DND-41 (cell line): ENCODE measurements at regions not wholly inside any gene's neighbourhood (a gene's known extent, or its start where the extent isn't known, plus 50 kb on each side); places are given as distances from the start of the nearest gene placed in this dataset.

Source experiments
- CTCF ChIP-seq: IDR thresholded peaks from 2 replicates; pipeline ENCODE4 v1.5.1; 2012; ENCODE audit warnings: borderline replicate concordance, low read length, moderate library complexity, mild to moderate bottlenecking; ENCODE audit not compliant: poor library complexity, severe bottlenecking; ENCODE audit errors: extremely low read depth
- EZH2 ChIP-seq: IDR thresholded peaks from 3 replicates; pipeline ENCODE4 v1.6.1; 2012; ENCODE audit warnings: borderline replicate concordance, low read depth, mild to moderate bottlenecking, moderate library complexity, low read length, inconsistent platforms; ENCODE audit not compliant: severe bottlenecking

DNA sequence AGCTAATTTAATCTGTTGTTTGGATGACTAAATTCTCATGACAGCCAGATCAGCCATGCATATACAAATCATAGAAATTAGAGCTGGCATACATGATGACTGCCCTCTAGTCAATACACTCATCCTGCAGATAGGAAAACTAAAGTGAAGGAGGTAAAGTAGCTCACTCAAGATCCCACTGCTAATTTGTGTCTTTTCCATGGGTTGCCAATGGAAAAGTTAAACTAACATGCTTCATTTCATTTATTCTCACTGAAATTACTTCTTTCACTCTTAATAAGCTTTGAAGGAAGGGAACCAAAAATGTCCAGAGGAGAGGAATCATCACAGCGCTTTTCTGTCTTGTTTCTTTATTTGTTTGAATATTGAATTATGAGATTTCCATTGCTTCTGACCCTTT, 308.2 kb downstream of the GJA1 start:
- TF ChIP-seq CTCF = no peak
- no peak for TF ChIP-seq EZH2
